Left cardiac atrium (tissue), 4 donors: ENCODE measurements at regions not wholly inside any gene's neighbourhood (a gene's known extent, or its start where the extent isn't known, plus 50 kb on each side); places are given as distances from the start of the nearest gene placed in this dataset.

ENCODE experiments used
- ATAC-seq, 2 donors: fragments of 200-7000 bp; cut with Tn5 transposase; one replicate each; pipeline ENCODE4 v1.9.1; 2020; ENCODE audit warnings: mild to moderate bottlenecking in 2 of 2, moderate library complexity in 2 of 2
- DNase-seq: peaks from one replicate; pipeline ENCODE4 v3.0.0-alpha.2; 2020
- intact Hi-C, 2 donors: fragments of 100-400 bp; cut with DNase I; formaldehyde crosslinking; loops; one replicate each; pipeline versions ENCODE4 v1.14.1 to v1.15.1; 2022 to 2023
- donor health status: DM: no; HTN: yes; CAD: no.
- donor health status: DM: no; HTN: yes; CAD: no; lungs with severe emphysema.
- donor health status: DM: yes; HTN: yes; CAD: no.
- donor health status: Dilated cardiomyopathy.

DNA sequence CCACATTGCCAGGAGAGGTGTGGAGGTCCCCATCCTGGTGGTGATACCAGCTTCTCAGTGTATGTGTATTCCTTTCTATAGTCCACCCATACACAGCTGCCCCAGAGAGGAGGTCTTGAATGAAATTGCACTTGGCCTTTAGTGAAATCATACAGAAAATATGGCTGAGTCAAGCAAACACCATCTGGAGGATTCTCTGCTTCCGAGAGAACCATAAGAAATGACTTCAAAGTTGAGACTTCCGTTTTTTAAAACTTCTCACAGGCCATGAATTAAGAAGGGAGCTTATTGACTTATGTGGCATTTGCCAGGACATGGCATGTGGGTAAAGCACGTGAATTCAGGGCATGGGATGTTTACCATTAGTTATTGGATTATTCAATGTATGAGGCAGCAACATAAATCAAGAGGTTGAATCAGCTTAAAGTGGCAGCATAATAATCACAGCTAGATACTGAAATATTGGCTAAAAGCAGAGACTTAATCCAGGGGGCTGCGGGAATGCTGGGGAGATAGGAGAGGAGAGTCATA lies 119.1 kb upstream of the MTNR1B start:
- intact Hi-C loops = no loop called here

GRCh38 chr11:92852229-92852628 lies 117.2 kb upstream of the MTNR1B start:
- intact Hi-C loops = no loop called here
- DNase-seq (no peak), ATAC-seq (no peak)

More for the DNA sequence above, 119.1 kb upstream of the MTNR1B start:
- ATAC-seq = no peak
- no peak for DNase-seq

DNA sequence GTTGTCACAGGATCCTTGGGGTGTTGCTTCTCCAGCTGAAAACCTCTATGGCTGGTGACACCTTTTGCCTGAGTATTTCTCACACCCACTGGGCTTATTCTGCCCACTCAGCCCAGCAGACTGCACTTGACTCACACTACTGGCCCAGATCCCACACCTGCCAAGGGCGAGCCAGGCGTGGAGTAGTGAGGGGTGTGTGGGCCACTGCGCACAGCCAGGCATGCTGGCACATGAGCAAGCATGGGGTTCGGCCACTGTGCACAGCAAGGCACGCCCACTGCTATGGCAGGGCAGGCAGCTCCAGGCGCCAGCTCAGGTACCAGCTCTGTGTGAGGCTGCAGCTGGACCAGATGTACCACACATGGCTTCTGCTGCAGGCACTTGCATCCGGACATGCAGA lies 116.5 kb upstream of the MTNR1B start:
- intact Hi-C loops = no loop called here

DNA sequence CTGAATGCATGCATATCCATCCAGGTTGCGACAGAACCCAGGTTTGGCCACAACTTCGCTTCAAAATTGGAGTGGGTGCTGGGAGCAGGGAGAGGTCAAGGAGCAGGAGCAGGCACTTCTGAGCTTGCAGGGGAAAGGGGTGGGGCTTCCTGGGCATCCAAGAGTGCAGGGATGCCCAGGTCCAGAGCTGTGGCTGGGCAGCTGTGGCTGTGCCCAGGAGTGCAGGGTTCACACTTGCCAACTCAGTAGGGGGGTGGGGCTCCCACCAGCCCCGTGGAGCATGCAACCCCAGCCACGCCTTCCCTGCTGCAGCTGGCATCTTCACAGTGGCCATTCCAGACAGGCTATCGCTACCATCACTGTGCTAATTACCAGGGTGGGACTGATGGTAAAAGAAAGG lies 115.3 kb upstream of the MTNR1B start:
- no peak for ATAC-seq
- intact Hi-C loops = no loop called here
- no peak for DNase-seq

More for the DNA sequence above, 116.5 kb upstream of the MTNR1B start:
- ATAC-seq (peak; percentile 19 to 83), DNase-seq (no peak)

DNA sequence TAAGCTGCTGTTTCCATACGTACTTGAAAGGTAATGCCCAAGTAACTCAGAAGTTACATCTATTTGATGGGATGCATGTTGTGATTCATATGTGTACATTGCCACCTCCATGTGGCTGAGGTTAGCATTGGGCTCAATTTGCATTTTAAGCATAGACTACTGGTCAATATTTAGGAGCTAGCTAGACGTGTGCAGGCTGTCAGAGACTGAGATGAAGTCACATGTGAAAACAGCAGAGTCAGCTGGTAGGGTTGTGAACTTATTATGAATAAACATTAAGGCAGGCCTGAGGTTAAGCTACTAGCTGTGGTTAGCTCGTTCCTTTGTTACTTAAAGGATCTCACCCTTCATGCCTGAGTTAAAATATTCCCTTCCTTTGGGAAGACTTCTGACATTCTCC lies 114.5 kb upstream of the MTNR1B start:
- intact Hi-C loops = no loop called here
- ATAC-seq = no peak
- no peak for DNase-seq

GRCh38 chr11:92855607-92856405 lies 113.6 kb upstream of the MTNR1B start:
- ATAC-seq (no peak), DNase-seq (no peak)
- intact Hi-C loops = no loop called here

GRCh38 chr11:92857407-92857806 lies 112.0 kb upstream of the MTNR1B start:
- intact Hi-C loops = no loop called here
- no peak for DNase-seq
- no peak for ATAC-seq

DNA sequence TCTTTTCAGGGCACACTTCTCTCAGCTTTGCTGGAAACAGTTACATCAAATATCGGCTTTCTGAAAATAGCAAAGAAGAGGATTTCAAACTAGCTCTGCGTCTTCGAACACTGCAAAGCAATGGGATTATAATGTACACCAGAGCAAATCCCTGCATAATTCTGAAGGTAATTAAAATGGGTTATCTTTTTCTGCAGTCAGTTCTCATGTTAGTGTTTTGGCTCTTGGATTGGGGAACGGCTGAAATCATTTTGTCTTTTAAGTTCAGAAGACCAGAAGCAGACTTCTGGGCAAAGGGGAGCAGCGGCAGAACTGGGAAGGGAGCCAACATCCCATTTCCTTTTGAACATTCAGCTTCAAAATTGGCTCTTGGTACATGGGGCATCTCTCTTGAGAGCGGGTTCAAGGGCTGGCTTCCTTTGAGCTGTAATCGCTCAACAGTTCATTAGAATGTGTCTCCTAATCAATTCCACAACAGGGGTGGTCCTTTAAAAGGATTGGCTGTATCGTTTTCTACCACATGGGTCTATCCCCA lies 110.2 kb upstream of the MTNR1B start:
- ATAC-seq (no peak), DNase-seq (no peak)
- intact Hi-C loops = no loop called here

DNA sequence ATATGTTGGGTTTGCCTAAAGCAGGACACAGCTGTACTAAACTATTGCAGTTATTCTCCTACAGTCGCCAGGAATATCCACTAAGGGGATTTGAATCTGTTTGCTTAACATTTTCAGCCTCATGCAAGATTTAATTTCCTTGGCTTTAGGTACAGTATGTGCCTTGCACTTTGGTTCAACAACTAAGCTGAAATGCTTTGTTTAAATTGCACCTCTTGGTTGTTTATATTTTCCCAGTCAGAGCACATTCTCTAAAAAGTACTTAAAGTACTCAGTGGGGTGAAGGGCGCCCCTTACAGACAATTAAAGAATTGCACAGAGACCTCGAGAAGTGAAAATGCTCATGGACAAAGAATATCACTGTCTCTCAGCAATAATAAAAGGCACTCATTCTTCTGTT lies 107.8 kb upstream of the MTNR1B start:
- DNase-seq (no peak), ATAC-seq (no peak)
- intact Hi-C loops = no loop called here

DNA sequence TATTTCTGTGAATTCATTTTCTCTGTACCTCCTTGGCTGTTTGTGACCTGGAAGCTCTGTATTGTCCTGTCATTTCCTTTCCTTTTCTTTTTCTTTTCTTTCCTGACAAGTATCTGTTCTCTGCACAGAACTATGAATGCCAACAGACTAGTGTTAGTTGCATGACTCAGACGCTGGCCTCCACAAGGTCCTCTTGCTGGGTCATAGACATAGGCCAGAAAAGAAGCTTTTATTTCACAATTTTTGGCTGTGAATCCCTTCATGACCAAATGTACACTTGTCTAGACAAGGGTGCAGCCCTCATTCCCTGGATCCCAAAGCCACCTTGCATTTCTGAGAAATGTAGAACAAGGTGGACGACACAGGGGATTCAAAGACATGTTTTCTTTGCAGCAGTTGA lies 104.1 kb upstream of the MTNR1B start:
- intact Hi-C loops = no loop called here
- DNase-seq = peak; percentile 40
- ATAC-seq = peak; percentile 55 to 84

GRCh38 chr11:92866679-92867282 lies 102.7 kb upstream of the MTNR1B start:
- peak; percentile 59 to 62 for ATAC-seq
- intact Hi-C loops = no loop called here
- DNase-seq = no peak

DNA sequence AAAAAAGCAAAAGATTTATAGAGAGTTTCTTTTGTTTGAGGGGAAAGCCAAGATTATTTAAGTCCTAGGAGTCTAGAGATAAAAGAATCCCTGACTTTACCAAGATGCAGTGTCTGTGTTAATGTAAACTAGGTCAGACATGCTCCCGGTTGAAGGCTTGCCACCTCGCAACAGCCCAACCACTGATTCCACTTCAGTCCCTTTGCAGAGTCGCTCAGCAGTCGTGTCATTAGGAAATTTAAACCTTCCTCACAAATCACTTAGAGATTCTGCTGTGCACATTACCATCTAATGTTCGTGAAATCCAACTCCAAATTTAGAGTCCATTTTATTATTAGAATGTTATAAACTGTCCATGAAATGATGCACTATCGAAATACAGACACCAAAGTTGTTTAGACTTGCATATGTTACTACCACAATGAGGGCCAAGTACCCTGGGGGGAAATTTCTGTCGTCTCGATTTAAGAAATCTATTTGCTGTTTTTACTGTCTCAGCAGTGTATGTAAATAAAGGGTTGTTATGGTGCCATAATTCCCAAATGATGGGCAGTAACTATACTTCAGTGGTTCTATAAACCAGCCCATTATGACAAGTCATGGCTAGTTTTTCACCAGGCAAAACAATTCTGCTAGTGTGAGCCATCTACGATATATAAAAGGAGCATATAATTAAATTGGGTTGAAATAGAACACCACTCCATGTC lies 101.4 kb upstream of the MTNR1B start:
- no peak for DNase-seq
- ATAC-seq = no peak
- intact Hi-C loops = no loop called here

DNA sequence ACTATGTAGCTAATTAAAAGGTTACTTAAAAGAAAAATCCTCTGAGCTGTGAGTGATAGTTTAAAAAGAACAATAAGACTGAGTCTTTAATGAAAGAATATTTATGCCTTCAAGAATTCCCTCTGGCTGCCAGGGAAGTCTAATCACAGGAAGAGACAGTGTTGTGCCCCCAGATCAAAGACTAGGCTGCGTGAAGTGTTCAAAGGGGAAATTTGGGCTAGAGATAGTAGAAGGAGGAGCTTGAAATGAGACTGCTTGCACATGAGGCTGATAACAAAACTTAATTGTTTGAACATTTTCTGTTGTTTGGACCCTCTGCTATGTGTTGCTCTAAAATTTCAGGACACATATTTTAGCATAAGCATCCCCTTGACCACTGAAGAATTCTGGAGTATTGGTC lies 99.7 kb upstream of the MTNR1B start:
- ATAC-seq (no peak), DNase-seq (no peak)
- intact Hi-C loops = loop anchor here in 1 of 2 donors (10.0 kb wide), 1 partner anchor 125 kb away; no protein-coding TSS in a partner anchor

DNA sequence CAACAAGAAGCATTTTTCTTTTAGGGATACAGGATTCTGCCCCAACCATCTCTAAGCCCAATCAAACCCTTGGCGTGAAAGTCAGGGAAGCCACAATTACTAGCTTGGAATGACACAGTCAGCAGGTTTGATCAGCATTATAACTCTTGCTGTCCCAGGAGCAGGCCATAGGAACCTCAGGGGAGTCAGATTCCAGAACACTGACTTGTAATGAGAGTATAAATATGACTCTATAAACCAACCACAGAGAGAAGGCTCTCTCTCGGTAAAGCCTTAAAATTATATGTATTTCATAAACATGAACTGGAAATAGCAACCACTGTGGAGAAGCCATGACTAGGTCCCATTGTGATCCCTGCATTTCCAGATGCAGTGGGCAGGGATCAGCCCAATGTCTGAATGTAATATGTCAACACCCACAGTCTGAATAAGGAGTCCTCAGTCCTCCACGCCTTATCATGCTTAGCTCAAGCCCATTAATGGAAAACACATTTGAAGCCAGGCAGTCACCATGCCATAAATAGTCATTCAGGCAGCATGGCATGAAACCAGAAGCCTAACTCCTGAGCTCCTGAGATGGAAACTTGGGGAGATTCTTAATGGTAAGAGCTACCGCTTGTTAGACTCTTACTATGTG lies 99.1 kb upstream of the MTNR1B start:
- intact Hi-C loops = loop anchor here in 1 of 2 donors (10.0 kb wide), 1 partner anchor 126 kb away; no protein-coding TSS in a partner anchor
- peak in 1 of 2 donors; percentile 48 for ATAC-seq
- DNase-seq = no peak

DNA sequence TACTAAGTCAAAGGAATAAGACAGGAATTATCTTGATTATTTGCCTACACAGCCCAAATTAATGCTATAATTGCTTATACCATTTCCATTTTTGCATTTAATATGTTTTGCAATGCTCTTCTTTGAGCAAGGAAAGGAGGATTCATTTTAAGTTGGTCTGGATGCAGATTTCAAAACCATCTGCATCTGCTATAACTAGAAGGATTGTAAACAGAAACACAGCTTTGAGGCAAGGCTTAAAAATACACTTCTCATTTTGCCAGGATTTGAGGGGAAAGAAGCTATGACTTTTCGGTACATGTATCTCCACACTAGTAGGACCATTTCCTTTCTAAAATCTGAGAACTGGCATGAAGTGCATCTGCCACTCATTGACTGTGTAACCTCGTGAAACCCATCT lies 95.9 kb upstream of the MTNR1B start:
- ATAC-seq (no peak), DNase-seq (no peak)
- intact Hi-C loops = loop anchor here in 1 of 2 donors (10.0 kb wide), 1 partner anchor 129 kb away; no protein-coding TSS in a partner anchor

- no peak for DNase-seq
- ATAC-seq = no peak
- intact Hi-C loops = loop anchor here in 1 of 2 donors (10.0 kb wide), 1 partner anchor 131 kb away; no protein-coding TSS in a partner anchor
These were observed 94.0 kb upstream of the MTNR1B start for GRCh38 chr11:92875473-92875872.

DNA sequence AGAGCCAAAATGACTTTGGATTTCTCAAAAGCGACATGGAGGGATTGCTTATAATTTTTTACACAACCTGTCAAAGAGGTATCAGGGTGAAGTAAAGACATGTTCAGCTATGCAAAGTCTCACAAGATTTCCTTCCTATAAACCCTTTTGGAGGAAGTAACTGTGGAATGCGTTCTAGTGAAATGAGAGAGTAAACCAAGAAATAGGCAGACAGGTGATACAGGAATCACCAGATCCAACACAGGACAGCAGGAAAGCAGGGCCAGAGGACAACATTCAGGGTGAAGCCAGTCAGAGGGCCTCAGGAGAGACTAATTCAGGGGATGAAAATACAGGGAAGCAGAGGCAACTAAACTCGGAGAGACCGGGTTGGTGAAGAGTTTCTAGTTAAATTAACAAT lies 90.4 kb upstream of the MTNR1B start:
- ATAC-seq = no peak
- intact Hi-C loops = loop anchor here in 1 of 2 donors (10.0 kb wide), 1 partner anchor 134 kb away; no protein-coding TSS in a partner anchor
- no peak for DNase-seq

GRCh38 chr11:92880381-92880780 lies 89.1 kb upstream of the MTNR1B start:
- intact Hi-C loops = loop anchor here in 1 of 2 donors (10.0 kb wide), 2 partner anchors 556 to 666 kb away; no protein-coding TSS in a partner anchor
- no peak for DNase-seq
- no peak for ATAC-seq

- no peak for DNase-seq
- intact Hi-C loops = loop anchor here in 1 of 2 donors (10.0 kb wide), 2 partner anchors 557 to 667 kb away; no protein-coding TSS in a partner anchor
- no peak for ATAC-seq
These were observed 87.5 kb upstream of the MTNR1B start for GRCh38 chr11:92881940-92882450.
